Muscle layer of colon (tissue), 2 donors: ENCODE measurements at regions not wholly inside any gene's neighbourhood (a gene's known extent, or its start where the extent isn't known, plus 50 kb on each side); places are given as distances from the start of the nearest gene placed in this dataset.

Source experiments
- H3K27ac ChIP-seq: one replicate; pipeline ENCODE4 v1.7.0; 2013; ENCODE audit warnings: low read depth, mild to moderate bottlenecking, low read length, moderate library complexity
- H3K27me3 ChIP-seq, 2 donors: one replicate each; pipeline ENCODE4 v1.7.0; 2013; ENCODE audit warnings: low read length in 2 of 2, mild to moderate bottlenecking in 2 of 2; ENCODE audit not compliant: insufficient read depth in 2 of 2, control insufficient read depth in 1 of 2
- H3K36me3 ChIP-seq: one replicate; pipeline ENCODE4 v1.7.0; 2013; ENCODE audit warnings: mild to moderate bottlenecking, low read length; ENCODE audit not compliant: insufficient read depth
- H3K4me1 ChIP-seq: one replicate; pipeline ENCODE4 v1.7.0; 2013; ENCODE audit warnings: mild to moderate bottlenecking, low read length; ENCODE audit not compliant: insufficient read depth
- H3K4me3 ChIP-seq, 2 donors: one replicate each; pipeline ENCODE4 v1.7.0; 2013; ENCODE audit warnings: low read length in 2 of 2, low read depth in 1 of 2, mild to moderate bottlenecking in 1 of 2, moderate library complexity in 1 of 2
- H3K9ac ChIP-seq: one replicate; pipeline ENCODE4 v1.7.0; 2013; ENCODE audit warnings: low read length
- H3K9me3 ChIP-seq: one replicate; pipeline ENCODE4 v1.7.0; 2013; ENCODE audit warnings: mild to moderate bottlenecking, low read length
- donor health status: abdominal sarcoma.
- donor health status: Adenocarcinoma of cecum.

DNA sequence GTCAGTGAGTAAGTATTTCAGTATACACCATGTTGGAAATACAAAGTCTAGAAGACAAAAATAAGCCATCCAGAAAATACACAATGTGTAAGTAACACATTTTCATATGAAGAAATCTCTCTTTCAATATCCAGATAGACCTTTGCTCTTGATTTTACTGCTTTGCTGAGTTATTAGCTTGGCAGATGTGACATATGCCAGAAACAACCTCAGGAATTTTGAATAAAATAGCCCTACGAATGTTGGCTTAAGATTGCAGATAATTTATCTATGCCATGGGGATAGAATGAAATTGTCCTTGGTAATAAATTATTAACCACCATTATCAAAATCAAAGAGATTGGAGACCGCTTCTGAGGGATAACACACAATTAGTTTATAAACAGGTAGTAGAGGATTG, 1036.9 kb upstream of the EPHA7 start:
- Histone ChIP-seq H3K27me3 (no peaks in the 10 kb centered on the region), H3K9me3 (no peaks in the 10 kb centered on the region), H3K9ac (no peak overlapping the region), H3K4me1 (no peaks in the 10 kb centered on the region), H3K27ac (no peak overlapping the region), H3K36me3 (no peaks in the 10 kb centered on the region), H3K4me3 (no peak overlapping the region)

DNA sequence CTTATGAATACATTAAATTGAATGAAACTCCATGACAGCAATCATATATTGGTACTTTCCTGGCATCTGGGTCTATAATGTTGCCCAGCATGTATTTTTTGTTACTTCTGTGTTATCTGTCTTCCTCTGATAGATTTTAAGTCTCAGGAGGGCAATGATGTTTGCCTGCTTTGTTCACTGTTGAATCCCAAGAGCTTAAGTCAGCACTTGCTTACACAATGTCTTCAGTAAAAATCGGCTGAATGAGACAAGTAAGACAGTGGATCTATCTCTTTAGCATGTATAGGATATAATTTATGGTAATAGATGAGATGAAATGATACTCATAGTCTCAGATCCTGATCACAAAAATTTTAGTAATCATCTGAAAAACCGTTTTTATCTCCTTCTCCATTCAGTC, 1034.9 kb upstream of the EPHA7 start:
- Histone ChIP-seq H3K4me3 (no peak overlapping the region), H3K27me3 (no peaks in the 10 kb centered on the region), H3K27ac (no peak overlapping the region), H3K9me3 (no peaks in the 10 kb centered on the region), H3K36me3 (no peaks in the 10 kb centered on the region), H3K4me1 (no peaks in the 10 kb centered on the region), H3K9ac (no peak overlapping the region)

DNA sequence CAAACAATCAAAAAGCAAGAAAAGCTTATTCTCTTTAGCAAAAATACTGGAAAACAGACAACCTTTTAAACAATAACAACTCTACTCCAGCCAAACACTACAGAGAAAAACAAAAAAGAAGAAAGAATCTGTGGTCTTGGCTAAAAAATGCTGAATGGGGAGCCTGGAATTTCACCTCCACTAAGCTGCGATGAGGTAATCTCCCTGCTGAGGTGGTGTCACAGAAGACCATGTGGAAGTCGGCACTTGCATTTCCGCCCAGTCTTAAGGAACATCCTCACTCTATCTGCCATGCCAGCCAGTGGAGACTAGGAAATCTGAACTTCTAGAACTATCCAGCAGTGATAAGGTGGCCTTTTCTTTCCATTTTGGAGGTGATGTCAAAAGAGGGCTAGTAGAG, 1026.8 kb upstream of the EPHA7 start:
- Histone ChIP-seq H3K27me3 (no peaks in the 10 kb centered on the region), H3K9ac (no peak overlapping the region), H3K9me3 (no peaks in the 10 kb centered on the region), H3K27ac (no peak overlapping the region), H3K4me3 (no peak overlapping the region), H3K36me3 (no peaks in the 10 kb centered on the region), H3K4me1 (no peaks in the 10 kb centered on the region)

DNA sequence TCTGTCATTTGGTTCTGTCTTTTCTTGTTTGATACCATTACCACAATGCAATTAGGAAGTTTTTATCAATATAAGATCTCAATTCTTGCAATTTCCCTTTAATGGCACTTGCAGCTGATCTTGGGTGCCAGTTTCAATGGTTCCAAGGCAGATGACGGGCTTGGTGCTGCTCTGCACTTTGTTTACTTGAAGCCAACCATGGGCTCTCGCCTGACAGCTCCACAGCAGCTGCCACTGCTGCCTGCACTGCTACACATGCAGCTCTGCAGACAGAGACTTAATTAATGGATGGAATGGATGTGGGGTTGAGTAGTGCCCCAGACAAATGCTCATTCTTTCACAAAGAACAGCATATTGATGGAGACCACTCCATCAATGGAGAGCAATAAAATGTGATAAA, 1024.3 kb upstream of the EPHA7 start:
- Histone ChIP-seq H3K27ac (no peak overlapping the region), H3K36me3 (no peaks in the 10 kb centered on the region), H3K4me3 (no peak overlapping the region), H3K9me3 (no peaks in the 10 kb centered on the region), H3K4me1 (no peaks in the 10 kb centered on the region), H3K27me3 (no peaks in the 10 kb centered on the region), H3K9ac (no peak overlapping the region)

DNA sequence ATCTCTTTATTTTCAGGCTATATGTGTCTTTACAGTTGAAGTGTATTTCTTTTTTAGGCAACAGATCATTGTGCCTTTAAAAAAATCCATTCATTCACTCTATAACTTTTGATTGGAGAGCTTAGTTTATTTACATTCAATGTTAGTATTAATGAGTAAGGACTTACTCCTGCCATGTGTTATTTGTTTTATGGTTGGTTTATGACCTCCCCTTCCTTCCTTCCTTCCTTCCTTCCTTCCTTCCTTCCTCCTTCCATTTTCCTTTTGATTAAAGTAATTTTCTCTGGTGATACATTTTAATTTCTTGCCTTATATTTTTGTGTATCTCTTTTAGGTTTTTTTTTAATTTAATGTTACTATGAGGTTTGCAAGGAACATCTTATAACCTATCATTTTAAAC, 1005.3 kb upstream of the EPHA7 start:
- Histone ChIP-seq H3K9ac (no peak overlapping the region), H3K4me3 (no peak overlapping the region), H3K4me1 (no peaks in the 10 kb centered on the region), H3K27me3 (no peaks in the 10 kb centered on the region), H3K36me3 (no peaks in the 10 kb centered on the region), H3K9me3 (no peaks in the 10 kb centered on the region), H3K27ac (no peak overlapping the region)

DNA sequence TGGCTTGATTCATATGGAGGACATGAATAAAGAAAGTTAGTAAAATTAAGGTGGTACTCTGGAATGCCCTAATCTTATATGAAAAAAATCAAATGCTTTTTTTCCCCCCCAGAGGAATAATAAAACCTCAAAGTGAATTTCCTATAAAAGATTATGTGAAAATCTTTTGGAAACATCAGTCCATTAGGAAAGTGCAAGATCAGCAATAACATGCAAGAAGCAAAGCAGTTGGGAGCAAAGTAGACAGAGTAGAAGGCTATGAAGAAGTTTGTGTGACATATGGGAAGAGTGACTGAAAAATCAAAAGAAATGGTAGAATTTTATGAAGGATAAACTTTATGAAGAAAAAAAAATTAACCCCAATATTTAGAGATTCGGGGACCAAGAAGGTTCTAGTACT, 998.0 kb upstream of the EPHA7 start:
- no peaks in the 10 kb centered on the region for H3K9me3 ChIP-seq
- H3K27me3 ChIP-seq: no peaks in the 10 kb centered on the region
- no peaks in the 10 kb centered on the region for H3K4me1 ChIP-seq
- H3K27ac ChIP-seq: no peak overlapping the region
- H3K9ac ChIP-seq: no peak overlapping the region
- no peaks in the 10 kb centered on the region for H3K36me3 ChIP-seq
- no peak overlapping the region for H3K4me3 ChIP-seq

DNA sequence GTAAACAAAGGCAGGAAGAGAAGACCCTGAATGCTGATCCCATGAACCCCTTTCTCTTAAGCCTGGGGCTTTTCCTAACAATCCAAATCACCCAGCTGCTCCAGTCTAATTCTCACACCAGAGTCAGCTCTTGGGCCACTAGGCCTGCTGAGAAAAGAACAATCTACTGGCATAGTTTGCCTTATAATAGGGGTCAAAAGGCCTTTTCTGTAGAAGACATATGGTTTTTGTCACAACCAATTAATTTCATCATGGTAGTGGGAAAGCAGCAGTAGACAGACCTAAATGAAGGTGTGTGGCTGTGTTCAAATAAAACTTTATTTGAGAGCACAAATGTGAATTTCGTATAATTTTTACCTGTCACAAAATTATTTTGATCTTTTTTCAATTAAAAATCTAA, 994.7 kb upstream of the EPHA7 start:
- Histone ChIP-seq H3K27me3 (no peaks in the 10 kb centered on the region), H3K36me3 (no peaks in the 10 kb centered on the region), H3K4me1 (no peaks in the 10 kb centered on the region), H3K27ac (no peak overlapping the region), H3K4me3 (no peak overlapping the region), H3K9ac (no peak overlapping the region), H3K9me3 (no peaks in the 10 kb centered on the region)

DNA sequence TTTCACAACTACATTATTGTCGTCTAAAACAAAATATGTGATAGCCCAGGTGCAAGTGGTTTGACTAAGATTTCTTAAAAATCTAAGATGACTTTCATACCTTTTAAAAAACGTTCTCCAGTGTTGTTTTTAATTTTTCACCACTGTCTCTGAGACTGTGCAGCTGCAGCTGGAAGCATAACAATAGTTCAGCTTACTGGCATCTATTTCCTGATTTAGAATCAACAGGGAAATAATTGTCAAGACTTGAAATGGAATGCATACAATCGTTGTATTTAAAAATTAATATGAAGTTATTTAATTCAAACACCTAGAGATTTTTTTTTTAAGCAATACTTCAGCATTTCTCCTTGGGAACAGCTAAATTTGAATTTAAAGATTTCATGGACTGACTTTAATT, 982.0 kb upstream of the EPHA7 start:
- H3K9ac ChIP-seq: no peak overlapping the region
- H3K36me3 ChIP-seq: no peaks in the 10 kb centered on the region
- no peak overlapping the region for H3K4me3 ChIP-seq
- H3K9me3 ChIP-seq: no peaks in the 10 kb centered on the region
- no peak overlapping the region for H3K27ac ChIP-seq
- no peaks in the 10 kb centered on the region for H3K27me3 ChIP-seq
- no peaks in the 10 kb centered on the region for H3K4me1 ChIP-seq

DNA sequence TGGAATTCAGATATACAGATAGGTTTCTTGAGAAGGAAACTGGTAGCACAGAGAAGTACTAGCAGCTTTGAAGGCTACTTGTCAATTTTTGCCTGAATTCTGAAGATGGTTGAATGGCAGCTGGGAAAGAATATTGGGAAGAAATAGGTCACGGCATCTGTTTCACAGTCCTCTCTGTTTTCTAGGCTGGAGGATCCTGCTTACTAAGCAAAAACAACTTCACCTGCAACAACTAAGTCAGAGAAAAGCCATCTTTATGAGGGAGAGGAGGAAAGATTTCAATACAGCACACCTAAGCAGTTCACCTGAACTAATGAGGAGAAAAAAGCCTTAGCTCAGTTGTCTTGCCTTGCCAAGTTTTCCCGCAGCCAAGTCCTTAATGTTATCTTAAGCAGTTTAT, 975.5 kb upstream of the EPHA7 start:
- no peak overlapping the region for H3K9ac ChIP-seq
- no peaks in the 10 kb centered on the region for H3K27me3 ChIP-seq
- H3K4me1 ChIP-seq: no peaks in the 10 kb centered on the region
- no peak overlapping the region for H3K27ac ChIP-seq
- no peak overlapping the region for H3K4me3 ChIP-seq
- H3K36me3 ChIP-seq: no peaks in the 10 kb centered on the region
- H3K9me3 ChIP-seq: no peaks in the 10 kb centered on the region

DNA sequence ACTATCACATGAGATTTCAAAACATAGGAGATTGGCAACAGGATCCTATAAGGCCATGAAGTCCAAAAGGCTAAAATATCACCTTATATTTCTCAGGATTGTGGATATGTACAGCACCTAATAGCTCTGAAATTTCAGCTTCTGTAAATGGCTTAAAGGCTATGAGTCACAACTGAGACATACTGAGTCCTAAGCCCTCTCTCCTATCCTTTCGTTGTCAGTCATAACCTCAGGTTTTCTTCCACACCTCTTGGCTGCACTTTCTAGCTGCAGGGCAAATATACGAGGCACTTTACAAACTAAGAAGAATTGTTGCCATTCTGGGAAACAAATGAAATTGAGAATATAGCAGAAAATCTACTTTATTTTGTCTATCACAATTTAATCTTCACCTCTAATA, 969.9 kb upstream of the EPHA7 start:
- no peak overlapping the region for H3K9ac ChIP-seq
- no peak overlapping the region for H3K27ac ChIP-seq
- H3K4me1 ChIP-seq: no peaks in the 10 kb centered on the region
- no peaks in the 10 kb centered on the region for H3K9me3 ChIP-seq
- H3K27me3 ChIP-seq: no peaks in the 10 kb centered on the region
- no peaks in the 10 kb centered on the region for H3K36me3 ChIP-seq
- H3K4me3 ChIP-seq: no peak overlapping the region

DNA sequence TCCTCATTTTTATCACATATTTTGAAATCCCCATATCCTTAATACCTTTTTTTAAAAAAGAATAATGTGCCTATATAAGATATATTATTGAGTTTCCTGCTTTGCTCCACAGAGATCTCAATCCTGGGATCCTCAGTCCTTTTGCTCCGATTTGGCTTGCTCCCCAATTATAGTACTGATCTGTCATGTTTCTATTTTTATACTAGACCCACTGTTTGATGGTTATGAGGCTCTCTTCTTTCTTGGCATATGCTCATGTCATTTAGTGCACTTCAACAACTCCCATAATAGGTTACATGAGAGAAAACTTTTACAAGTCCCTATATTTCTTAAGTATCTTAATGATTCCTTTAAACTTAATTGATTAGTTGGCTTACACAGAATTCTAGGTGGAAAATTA, 958.5 kb upstream of the EPHA7 start:
- no peak overlapping the region for H3K27ac ChIP-seq
- no peaks in the 10 kb centered on the region for H3K36me3 ChIP-seq
- no peaks in the 10 kb centered on the region for H3K27me3 ChIP-seq
- H3K4me3 ChIP-seq: no peak overlapping the region
- H3K4me1 ChIP-seq: no peaks in the 10 kb centered on the region
- H3K9me3 ChIP-seq: no peaks in the 10 kb centered on the region
- H3K9ac ChIP-seq: no peak overlapping the region

DNA sequence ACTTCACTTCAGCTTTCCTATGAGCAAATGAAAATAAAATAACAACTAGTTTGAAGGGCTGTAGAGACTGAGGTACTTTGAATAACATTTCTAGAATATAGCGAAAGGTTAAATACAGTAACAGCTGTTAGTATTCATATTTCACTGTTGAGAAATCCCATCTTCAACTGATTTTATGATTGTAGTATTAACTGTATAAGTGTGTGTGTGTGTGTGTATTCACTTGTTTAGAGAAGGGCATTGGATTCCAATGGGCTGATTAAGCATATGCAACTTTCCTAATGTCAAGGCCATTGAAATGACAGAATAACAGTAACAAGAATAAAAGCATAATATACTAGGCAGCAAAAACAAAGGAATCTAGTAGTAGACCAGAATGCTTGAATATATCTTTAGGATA, 957.5 kb upstream of the EPHA7 start:
- Histone ChIP-seq H3K27me3 (no peaks in the 10 kb centered on the region), H3K9me3 (no peaks in the 10 kb centered on the region), H3K4me1 (no peaks in the 10 kb centered on the region), H3K36me3 (no peaks in the 10 kb centered on the region), H3K27ac (no peak overlapping the region), H3K4me3 (no peak overlapping the region), H3K9ac (no peak overlapping the region)
